HG02798 (cell line): ENCODE measurements at regions not wholly inside any gene's neighbourhood (a gene's known extent, or its start where the extent isn't known, plus 50 kb on each side); places are given as distances from the start of the nearest gene placed in this dataset.
"Not testable (repeated sequence)": the region's sequence is repeated elsewhere in the genome, so short reads cannot be mapped to it uniquely, and the experiment has no call there.

Experiments used
- ATAC-seq: cut with Tn5 transposase; IDR thresholded peaks from one replicate; pipeline ENCODE4 v1.9.1; 2021; ENCODE audit warnings: mild to moderate bottlenecking; ENCODE audit not compliant: unreplicated experiment, poor library complexity

GRCh38 chr17:71024969-71025368 lies 855.6 kb downstream of the KCNJ2 start:
- no peak for ATAC-seq

- ATAC-seq, result no peak
Measured at GRCh38 chr17:71029246-71029645, 859.9 kb downstream of the KCNJ2 start.

GRCh38 chr17:71031286-71031685 lies 862.0 kb downstream of the KCNJ2 start:
- ATAC-seq, result not testable (repeated sequence)

GRCh38 chr17:71032746-71033273 lies 863.5 kb downstream of the KCNJ2 start:
- ATAC-seq, result no peak

- no peak for ATAC-seq
Measured at GRCh38 chr17:71033336-71033735, 864.0 kb downstream of the KCNJ2 start.

- no peak for ATAC-seq
Measured at GRCh38 chr17:71035226-71035625, 865.9 kb downstream of the KCNJ2 start.

GRCh38 chr17:71037386-71037785 lies 868.1 kb downstream of the KCNJ2 start:
- no peak for ATAC-seq

GRCh38 chr17:71039391-71039790 lies 870.1 kb downstream of the KCNJ2 start:
- ATAC-seq, result no peak

- ATAC-seq, result no peak
Measured at GRCh38 chr17:71052971-71053370, 883.6 kb downstream of the KCNJ2 start.

GRCh38 chr17:71055128-71055527 lies 885.8 kb downstream of the KCNJ2 start:
- ATAC-seq, result no peak

- no peak for ATAC-seq
Measured at GRCh38 chr17:71057448-71057847, 888.1 kb downstream of the KCNJ2 start.

GRCh38 chr17:71057938-71058337 lies 888.6 kb downstream of the KCNJ2 start:
- no peak for ATAC-seq

- ATAC-seq, result no peak
Measured at GRCh38 chr17:71063127-71063526, 893.8 kb downstream of the KCNJ2 start.

- ATAC-seq, result no peak
Measured at GRCh38 chr17:71063559-71063958, 894.2 kb downstream of the KCNJ2 start.

- no peak for ATAC-seq
Measured at GRCh38 chr17:71067669-71068407, 898.5 kb downstream of the KCNJ2 start.

GRCh38 chr17:71068408-71068750 lies 899.0 kb downstream of the KCNJ2 start:
- ATAC-seq, result no peak

- no peak for ATAC-seq
Measured at GRCh38 chr17:71071041-71071440, 901.7 kb downstream of the KCNJ2 start.

- ATAC-seq, result no peak
Measured at GRCh38 chr17:71071837-71072236, 902.5 kb downstream of the KCNJ2 start.

GRCh38 chr17:71080937-71081336 lies 911.6 kb downstream of the KCNJ2 start:
- no peak for ATAC-seq

- ATAC-seq, result no peak
Measured at GRCh38 chr17:71081666-71082065, 912.3 kb downstream of the KCNJ2 start.

- no peak for ATAC-seq
Measured at GRCh38 chr17:71084219-71084618, 914.9 kb downstream of the KCNJ2 start.

- no peak for ATAC-seq
Measured at GRCh38 chr17:71084838-71085237, 915.5 kb downstream of the KCNJ2 start.
